Right ventricle myocardium inferior (tissue), 1 donor: ENCODE measurements at regions not wholly inside any gene's neighbourhood (a gene's known extent, or its start where the extent isn't known, plus 50 kb on each side); places are given as distances from the start of the nearest gene placed in this dataset.
"Not testable (repeated sequence)": the region's sequence is repeated elsewhere in the genome, so short reads cannot be mapped to it uniquely, and the experiment has no call there.

Source experiments
- ATAC-seq: fragments of 200-7000 bp; cut with Tn5 transposase; one replicate; pipeline ENCODE4 v1.9.1; 2020; ENCODE audit warnings: mild to moderate bottlenecking, moderate library complexity
- DNase-seq: peaks from one replicate; pipeline ENCODE4 v3.0.0; 2021; ENCODE audit errors: missing footprints
- intact Hi-C: fragments of 100-400 bp; cut with DNase I; formaldehyde crosslinking; loops from one replicate; pipeline ENCODE4 v1.11.0; 2022
- donor health status: DM: no; HTN: yes; CAD: no; lungs with severe emphysema.

GRCh38 chr13:69020120-69020519, 1087.5 kb upstream of the ATXN8OS start:
- no peak for DNase-seq
- intact Hi-C loops: no loop called here
- no peak for ATAC-seq

- ATAC-seq, DNase-seq, intact Hi-C loops: not testable (repeated sequence)
Measured at GRCh38 chr13:69018173-69018572, 1089.5 kb upstream of the ATXN8OS start.

GRCh38 chr13:69010789-69011188, 1096.8 kb upstream of the ATXN8OS start:
- ATAC-seq (no peak), DNase-seq (no peak)
- intact Hi-C loops: no loop called here

GRCh38 chr13:69008499-69008898, 1099.1 kb upstream of the ATXN8OS start:
- ATAC-seq (no peak), DNase-seq (no peak)
- intact Hi-C loops: no loop called here

GRCh38 chr13:68998056-68998455, 1109.6 kb upstream of the ATXN8OS start:
- intact Hi-C loops: no loop called here
- DNase-seq (no peak), ATAC-seq (no peak)

- ATAC-seq (no peak), DNase-seq (no peak)
- intact Hi-C loops: no loop called here
Measured at GRCh38 chr13:68996668-68997025, 1111.0 kb upstream of the ATXN8OS start.

- intact Hi-C loops: no loop called here
- no peak for ATAC-seq
- no peak for DNase-seq
Measured at GRCh38 chr13:68995972-68996667, 1111.5 kb upstream of the ATXN8OS start.

GRCh38 chr13:68993154-68993553, 1114.5 kb upstream of the ATXN8OS start:
- intact Hi-C loops: no loop called here
- ATAC-seq: no peak
- DNase-seq: no peak

- ATAC-seq (no peak), DNase-seq (peak; percentile 39)
- intact Hi-C loops: no loop called here
Measured at GRCh38 chr13:68988176-68988575, 1119.5 kb upstream of the ATXN8OS start.

GRCh38 chr13:68987585-68987984, 1120.0 kb upstream of the ATXN8OS start:
- no peak for DNase-seq
- no peak for ATAC-seq
- intact Hi-C loops: no loop called here

GRCh38 chr13:68984688-68985319, 1122.8 kb upstream of the ATXN8OS start:
- ATAC-seq: no peak
- peak; percentile 50 for DNase-seq
- intact Hi-C loops: no loop called here

- ATAC-seq (no peak), DNase-seq (no peak)
- intact Hi-C loops: no loop called here
Measured at GRCh38 chr13:68982961-68983619, 1124.5 kb upstream of the ATXN8OS start.

GRCh38 chr13:68976287-68976686, 1131.3 kb upstream of the ATXN8OS start:
- DNase-seq (no peak), ATAC-seq (no peak)

GRCh38 chr13:68970532-68970931, 1137.1 kb upstream of the ATXN8OS start:
- ATAC-seq (no peak), DNase-seq (no peak)
- intact Hi-C loops: no loop called here

More at GRCh38 chr13:68976287-68976686, 1131.3 kb upstream of the ATXN8OS start:
- intact Hi-C loops: no loop called here

- intact Hi-C loops: no loop called here
- DNase-seq: no peak
- no peak for ATAC-seq
Measured at GRCh38 chr13:68948586-68948985, 1159.0 kb upstream of the ATXN8OS start.

- no peak for ATAC-seq
- intact Hi-C loops: no loop called here
Measured at GRCh38 chr13:68944272-68944671, 1163.4 kb upstream of the ATXN8OS start.

GRCh38 chr13:68940049-68940448, 1167.6 kb upstream of the ATXN8OS start:
- no peak for DNase-seq
- no peak for ATAC-seq
- intact Hi-C loops: no loop called here

More at GRCh38 chr13:68944272-68944671, 1163.4 kb upstream of the ATXN8OS start:
- no peak for DNase-seq

- no peak for ATAC-seq
- DNase-seq: no peak
- intact Hi-C loops: no loop called here
Measured at GRCh38 chr13:68938639-68939038, 1169.0 kb upstream of the ATXN8OS start.

- no peak for ATAC-seq
- intact Hi-C loops: loop anchor here (5.0 kb wide), 1 partner anchor 627 kb away; no protein-coding TSS in a partner anchor
- DNase-seq: no peak
Measured at GRCh38 chr13:68929075-68929745, 1178.4 kb upstream of the ATXN8OS start.
